Lower leg skin (tissue), 4 donors: ENCODE measurements at regions not wholly inside any gene's neighbourhood (a gene's known extent, or its start where the extent isn't known, plus 50 kb on each side); places are given as distances from the start of the nearest gene placed in this dataset.

Experiments
- DNase-seq, 2 donors: peaks; one replicate each; pipeline ENCODE4 v3.0.0-alpha.2; 2019; ENCODE audit warnings: low spot score in 2 of 2
- H3K4me3 ChIP-seq: fragments of 200-600 bp; sonication (generic); 2 replicates; pipeline ENCODE4 v1.5.1; 2017; ENCODE audit warnings: mild to moderate bottlenecking, low read depth; ENCODE audit not compliant: poor library complexity, severe bottlenecking
- POLR2A ChIP-seq, 2 donors: fragments of 450-650 bp; IDR thresholded peaks; one replicate each; pipeline ENCODE4 v1.6.1; 2016 to 2017; ENCODE audit warnings: antibody characterized with exemption in 2 of 2, mild to moderate bottlenecking in 1 of 2, moderate library complexity in 1 of 2
- WGBS, 2 donors: methylation state at CpG; one replicate each; pipeline ENCODE4 v1.1.5; 2018; 5-methylcytosine and 5-hydroxymethylcytosine counted together
- intact Hi-C: fragments of 100-400 bp; cut with DNase I; formaldehyde crosslinking; loops from one replicate; pipeline ENCODE4 v1.15.0; 2023; ENCODE audit warnings: low total_unique reads
- TF ChIP-seq, protein P1 (sequence below), 3 donors: fragments of 450-650 bp; IDR thresholded peaks; one replicate each; pipeline ENCODE4 v1.5.1; 2016; ENCODE audit warnings: antibody characterized with exemption in 3 of 3, mild to moderate bottlenecking in 3 of 3, moderate library complexity in 2 of 3

DNA sequence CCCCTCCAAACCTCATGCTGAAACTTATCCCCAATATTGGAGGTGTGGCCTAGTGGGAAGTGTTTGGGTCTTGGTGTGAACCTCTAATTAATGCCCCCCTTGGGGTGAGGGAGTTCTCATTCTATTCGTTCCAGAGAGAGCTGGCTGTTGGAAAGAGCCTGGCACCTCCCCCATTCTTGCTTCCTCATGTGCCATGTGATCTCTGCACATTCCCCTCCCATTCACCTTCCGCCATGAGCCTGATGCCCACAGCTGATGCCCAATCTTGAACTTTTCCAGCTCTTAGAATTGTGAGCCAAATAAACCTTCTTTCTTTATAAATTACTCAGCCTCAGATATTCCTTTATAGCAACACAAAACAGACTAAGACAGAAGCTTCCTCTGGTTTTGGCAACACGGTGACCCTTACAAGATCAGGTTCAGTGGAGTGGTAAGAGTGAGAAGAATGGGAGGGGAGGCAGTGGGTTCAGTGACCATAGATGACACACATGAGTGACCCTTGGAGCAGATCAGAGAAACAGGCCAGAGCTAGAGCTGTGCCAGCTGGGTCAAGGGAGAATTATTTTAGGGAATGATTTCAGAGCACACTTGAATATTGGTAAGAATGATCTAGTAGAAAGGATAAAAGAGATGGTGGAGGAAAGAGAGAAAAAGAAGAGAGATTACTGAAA is 176.4 kb downstream of the LY86 start:
- TF ChIP-seq POLR2A (IDR thresholded peaks at IDR 0.05), result no peak
- TF ChIP-seq, protein P1, sequence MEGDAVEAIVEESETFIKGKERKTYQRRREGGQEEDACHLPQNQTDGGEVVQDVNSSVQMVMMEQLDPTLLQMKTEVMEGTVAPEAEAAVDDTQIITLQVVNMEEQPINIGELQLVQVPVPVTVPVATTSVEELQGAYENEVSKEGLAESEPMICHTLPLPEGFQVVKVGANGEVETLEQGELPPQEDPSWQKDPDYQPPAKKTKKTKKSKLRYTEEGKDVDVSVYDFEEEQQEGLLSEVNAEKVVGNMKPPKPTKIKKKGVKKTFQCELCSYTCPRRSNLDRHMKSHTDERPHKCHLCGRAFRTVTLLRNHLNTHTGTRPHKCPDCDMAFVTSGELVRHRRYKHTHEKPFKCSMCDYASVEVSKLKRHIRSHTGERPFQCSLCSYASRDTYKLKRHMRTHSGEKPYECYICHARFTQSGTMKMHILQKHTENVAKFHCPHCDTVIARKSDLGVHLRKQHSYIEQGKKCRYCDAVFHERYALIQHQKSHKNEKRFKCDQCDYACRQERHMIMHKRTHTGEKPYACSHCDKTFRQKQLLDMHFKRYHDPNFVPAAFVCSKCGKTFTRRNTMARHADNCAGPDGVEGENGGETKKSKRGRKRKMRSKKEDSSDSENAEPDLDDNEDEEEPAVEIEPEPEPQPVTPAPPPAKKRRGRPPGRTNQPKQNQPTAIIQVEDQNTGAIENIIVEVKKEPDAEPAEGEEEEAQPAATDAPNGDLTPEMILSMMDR (IDR thresholded peaks at IDR 0.05), result no peak
- intact Hi-C loops, result no loop called here
- WGBS, 2 donors, result 71 to 72% methylated on average over 3 of the region's 3 CpGs
- H3K4me3 ChIP-seq, result no peak overlapping the region
- no peak for DNase-seq

DNA sequence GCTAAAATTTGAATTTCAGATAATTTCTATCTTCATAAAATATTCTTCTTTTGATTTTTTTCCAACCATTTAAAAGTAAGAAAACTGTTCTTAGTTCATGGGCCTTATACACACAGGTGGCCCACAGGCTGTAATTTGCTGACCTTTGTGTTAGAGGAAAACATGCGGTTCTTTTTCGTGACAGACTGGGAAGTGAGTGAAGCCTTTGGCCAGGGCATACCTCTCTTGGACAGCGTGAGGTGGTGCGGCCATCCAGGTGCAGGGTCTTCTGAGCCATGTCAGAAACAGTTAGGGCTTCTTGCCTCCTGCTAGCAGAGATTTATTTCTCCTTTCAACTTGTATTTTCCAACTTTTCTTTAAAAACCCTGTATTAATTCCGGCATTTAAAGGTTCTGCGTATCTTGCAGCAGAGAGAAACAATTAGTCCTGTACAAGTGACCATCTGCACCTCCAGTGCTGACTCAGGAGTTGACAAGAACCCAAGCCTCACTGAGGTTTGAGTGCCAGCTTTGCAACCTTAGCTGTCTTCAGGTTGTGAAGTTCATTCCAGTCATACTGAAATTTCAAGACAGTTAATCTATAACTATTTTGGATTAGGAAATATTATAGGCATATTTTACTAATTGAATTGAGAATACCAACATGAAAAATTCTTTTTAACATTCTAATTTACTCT is 177.8 kb downstream of the LY86 start:
- intact Hi-C loops, result no loop called here
- no peak for TF ChIP-seq POLR2A (IDR thresholded peaks at IDR 0.05)
- WGBS, 2 donors, result 93 to 94% methylated on average over 6 of the region's 6 CpGs
- DNase-seq, result no peak
- H3K4me3 ChIP-seq, result no peak overlapping the region

DNA sequence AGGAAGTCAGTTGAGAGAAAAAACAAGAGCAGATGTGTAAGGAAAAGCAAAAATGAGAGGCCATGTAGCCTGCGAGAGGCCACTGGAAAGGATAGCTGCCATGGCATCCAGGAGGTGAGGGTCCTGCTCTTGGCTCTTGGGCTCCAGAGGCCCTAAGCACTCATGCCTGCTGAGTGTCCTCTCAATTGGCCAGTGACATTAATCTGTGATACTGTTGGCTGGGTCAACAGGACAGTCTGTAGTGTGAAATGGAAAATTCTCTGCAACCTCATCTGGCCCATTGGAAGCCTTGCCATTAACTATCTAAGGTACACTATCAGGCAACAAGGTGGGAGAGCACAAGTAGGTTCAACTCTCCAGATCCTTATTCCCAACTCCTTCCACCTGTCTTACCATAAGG is 180.9 kb downstream of the LY86 start:
- intact Hi-C loops, result no loop called here
- H3K4me3 ChIP-seq, result no peak overlapping the region
- 100% methylated on average over 1 of the region's 1 CpG for WGBS, 2 donors
- TF ChIP-seq POLR2A (IDR thresholded peaks at IDR 0.05), result no peak
- TF ChIP-seq, protein P1 (IDR thresholded peaks at IDR 0.05), result no peak
- DNase-seq, result no peak

DNA sequence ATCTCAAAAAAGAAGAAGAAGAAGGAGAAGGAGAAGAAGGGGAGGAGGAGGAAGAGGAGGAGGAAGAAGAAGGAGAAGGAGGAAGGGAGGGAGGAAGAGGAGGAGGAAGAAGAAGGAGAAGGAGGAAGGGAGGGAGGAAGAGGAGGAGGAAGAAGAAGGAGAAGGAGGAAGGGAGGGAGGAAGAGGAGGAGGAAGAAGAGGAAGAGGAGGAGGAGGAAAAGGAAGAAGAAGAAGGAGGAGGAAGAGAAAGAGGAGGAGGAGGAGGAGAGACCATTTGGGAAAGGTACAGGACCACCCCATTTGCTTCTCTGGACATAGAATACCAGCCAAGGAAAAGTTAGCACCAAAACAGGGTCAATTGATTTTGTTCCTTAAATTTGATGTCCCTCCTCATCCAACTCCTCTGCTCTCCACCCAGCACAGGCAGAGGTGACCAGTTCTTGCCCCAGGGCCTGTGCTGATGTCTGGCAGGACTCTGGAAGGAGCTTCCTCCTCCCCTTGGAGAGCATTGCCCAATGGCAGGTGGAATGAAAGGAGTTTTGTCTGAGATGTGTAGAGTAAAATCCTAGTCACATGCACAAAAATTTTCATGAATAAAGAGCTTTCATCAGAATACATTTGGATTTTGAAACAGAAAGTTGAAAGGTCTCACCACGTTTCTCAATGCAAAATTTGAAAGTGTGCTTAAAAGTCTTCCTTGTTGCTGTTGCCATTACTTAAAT is 182.9 kb downstream of the LY86 start:
- WGBS, 2 donors, result 66 to 67% methylated on average over 1 of the region's 1 CpG
- no peak for DNase-seq
- intact Hi-C loops, result no loop called here
- TF ChIP-seq POLR2A (IDR thresholded peaks at IDR 0.05), result no peak
- TF ChIP-seq, protein P1 (IDR thresholded peaks at IDR 0.05), result no peak
- H3K4me3 ChIP-seq, result no peak overlapping the region

DNA sequence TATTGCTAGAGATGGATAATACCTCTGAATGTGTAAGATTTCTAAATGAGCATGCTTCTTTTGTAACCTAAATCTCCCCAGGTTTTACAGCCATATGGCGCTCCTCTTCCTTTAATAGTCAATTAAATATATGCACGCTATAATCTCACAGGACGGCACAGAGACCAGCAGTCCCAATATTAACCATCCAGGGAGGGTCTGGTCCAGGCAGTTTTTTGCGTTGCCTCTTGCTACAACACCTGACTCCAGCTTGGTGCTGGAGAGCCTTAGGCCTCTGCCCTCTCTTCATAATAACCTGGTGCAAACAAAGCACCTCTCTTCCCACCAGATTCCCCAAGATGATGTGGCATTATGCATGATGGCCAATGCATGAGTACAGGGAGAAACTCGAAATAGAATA is 183.4 kb downstream of the LY86 start:
- no peak for TF ChIP-seq POLR2A (IDR thresholded peaks at IDR 0.05)
- TF ChIP-seq, protein P1 (IDR thresholded peaks at IDR 0.05), result no peak
- DNase-seq, result no peak
- H3K4me3 ChIP-seq, result no peak overlapping the region
- intact Hi-C loops, result no loop called here
- WGBS, 2 donors, result 93 to 94% methylated on average over 5 of the region's 5 CpGs

DNA sequence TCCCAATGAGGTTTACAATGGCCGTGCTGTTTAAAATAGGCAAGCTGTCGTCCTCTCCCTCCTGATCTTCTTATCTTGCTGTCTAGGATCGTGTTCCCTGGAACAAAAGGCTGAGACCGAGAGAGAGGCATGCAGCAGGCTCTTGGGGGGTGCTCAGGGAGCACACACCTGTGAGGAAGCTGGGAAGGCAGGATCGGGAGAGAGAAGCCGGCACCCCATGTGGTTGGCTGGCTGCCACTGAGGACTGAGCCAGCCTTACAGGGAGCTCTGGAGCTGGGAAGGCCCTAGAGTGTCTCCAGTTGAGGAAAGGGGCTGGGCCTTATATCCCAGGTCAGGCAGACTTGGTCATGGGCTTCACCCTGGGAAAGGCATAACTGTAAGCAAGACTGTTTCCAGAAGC is 184.2 kb downstream of the LY86 start:
- no peak overlapping the region for H3K4me3 ChIP-seq
- intact Hi-C loops, result no loop called here
- no peak for DNase-seq
- 61 to 64% methylated on average over 6 of the region's 6 CpGs for WGBS, 2 donors
- TF ChIP-seq POLR2A (IDR thresholded peaks at IDR 0.05), result no peak
- TF ChIP-seq, protein P1 (IDR thresholded peaks at IDR 0.05), result no peak
